HG03457 (cell line): ENCODE measurements at regions not wholly inside any gene's neighbourhood (a gene's known extent, or its start where the extent isn't known, plus 50 kb on each side); places are given as distances from the start of the nearest gene placed in this dataset.
"Not testable (repeated sequence)": the region's sequence is repeated elsewhere in the genome, so short reads cannot be mapped to it uniquely, and the experiment has no call there.

ENCODE experiments used
- ATAC-seq: cut with Tn5 transposase; IDR thresholded peaks from one replicate; pipeline ENCODE4 v1.9.1; 2021; ENCODE audit warnings: moderate number of reproducible peaks; ENCODE audit not compliant: unreplicated experiment

GRCh38 chr14:59037620-59038019, 150.8 kb upstream of the DAAM1 start:
- ATAC-seq = no peak

GRCh38 chr14:59038746-59039145, 149.7 kb upstream of the DAAM1 start:
- ATAC-seq = no peak

- ATAC-seq = no peak
These were observed 147.2 kb upstream of the DAAM1 start for GRCh38 chr14:59041308-59041707.

- no peak for ATAC-seq
These were observed 143.8 kb upstream of the DAAM1 start for GRCh38 chr14:59044707-59045106.

- ATAC-seq = no peak
These were observed 141.7 kb upstream of the DAAM1 start for GRCh38 chr14:59046746-59047145.

GRCh38 chr14:59055006-59055405, 133.5 kb upstream of the DAAM1 start:
- no peak for ATAC-seq

GRCh38 chr14:59055439-59056045, 132.9 kb upstream of the DAAM1 start:
- ATAC-seq = peak; percentile 89

GRCh38 chr14:59057551-59057950, 130.9 kb upstream of the DAAM1 start:
- no peak for ATAC-seq

GRCh38 chr14:59058776-59059175, 129.7 kb upstream of the DAAM1 start:
- not testable (repeated sequence) for ATAC-seq

GRCh38 chr14:59060841-59061240, 127.6 kb upstream of the DAAM1 start:
- no peak for ATAC-seq

- ATAC-seq = no peak
These were observed 127.2 kb upstream of the DAAM1 start for GRCh38 chr14:59061292-59061691.

- ATAC-seq = no peak
These were observed 125.2 kb upstream of the DAAM1 start for GRCh38 chr14:59063259-59063658.

GRCh38 chr14:59067127-59067894, 121.2 kb upstream of the DAAM1 start:
- ATAC-seq = no peak

- no peak for ATAC-seq
These were observed 119.2 kb upstream of the DAAM1 start for GRCh38 chr14:59069163-59069854.

- ATAC-seq = no peak
These were observed 113.0 kb upstream of the DAAM1 start for GRCh38 chr14:59075506-59075905.

- ATAC-seq = no peak
These were observed 106.7 kb upstream of the DAAM1 start for GRCh38 chr14:59081720-59082119.

GRCh38 chr14:59085207-59085739, 103.2 kb upstream of the DAAM1 start:
- ATAC-seq = no peak

- no peak for ATAC-seq
These were observed 102.1 kb upstream of the DAAM1 start for GRCh38 chr14:59086241-59086882.

GRCh38 chr14:59087240-59087639, 101.2 kb upstream of the DAAM1 start:
- no peak for ATAC-seq

GRCh38 chr14:59087711-59088110, 100.8 kb upstream of the DAAM1 start:
- ATAC-seq = no peak

- no peak for ATAC-seq
These were observed 97.9 kb upstream of the DAAM1 start for GRCh38 chr14:59090572-59090971.
